Nephron (organoid): ENCODE measurements at regions not wholly inside any gene's neighbourhood (a gene's known extent, or its start where the extent isn't known, plus 50 kb on each side); places are given as distances from the start of the nearest gene placed in this dataset.

Experiments
- H3K27ac Mint-ChIP-seq, 3 experiments: 2 replicates each; pipeline ENCODE4 v1.8.0; 2020; ENCODE audit warnings: mixed read lengths in 3 of 3, mild to moderate bottlenecking in 2 of 3, moderate library complexity in 1 of 3
- H3K27me3 Mint-ChIP-seq: 2 replicates; pipeline ENCODE4 v1.8.0; 2021; ENCODE audit warnings: low read depth, mild to moderate bottlenecking, moderate library complexity, mixed read lengths
- H3K36me3 Mint-ChIP-seq: 2 replicates; pipeline ENCODE4 v1.8.0; 2020; ENCODE audit warnings: low read depth, mixed read lengths
- H3K4me1 Mint-ChIP-seq: 2 replicates; pipeline ENCODE4 v1.8.0; 2020; ENCODE audit warnings: mixed read lengths
- H3K4me3 Mint-ChIP-seq, 3 experiments: 2 replicates each; pipeline ENCODE4 v1.8.0; 2020; ENCODE audit warnings: mild to moderate bottlenecking in 3 of 3, mixed read lengths in 3 of 3, moderate library complexity in 2 of 3
- H3K9me3 Mint-ChIP-seq: 2 replicates; pipeline ENCODE4 v1.8.0; 2020; ENCODE audit warnings: mixed read lengths
- CTCF ChIP-seq, 3 experiments: fragments of 200-600 bp; sonication (generic); IDR thresholded peaks; one replicate each; pipeline ENCODE4 v1.5.0; 2021; ENCODE audit warnings: antibody characterized with exemption in 3 of 3; ENCODE audit not compliant: unreplicated experiment in 3 of 3

DNA sequence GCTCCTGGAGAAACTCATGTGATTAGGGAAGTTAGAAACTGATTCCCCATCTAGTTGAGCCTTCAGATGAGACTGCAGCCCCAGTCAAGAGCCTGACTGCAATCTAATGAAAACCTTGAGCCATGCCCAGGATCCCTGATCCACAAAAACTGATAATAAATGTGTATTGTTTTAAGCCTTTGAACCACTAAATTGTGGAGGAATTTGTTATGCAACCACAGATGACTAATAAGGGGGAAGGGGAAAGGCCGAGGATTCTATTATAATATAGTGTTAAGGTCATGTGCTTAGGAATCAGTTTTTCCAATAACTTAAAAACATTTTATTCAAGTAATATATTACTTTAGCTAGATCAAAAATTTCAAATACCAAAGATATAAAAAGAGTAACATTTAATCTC, 52.8 kb upstream of the USP25 start:
- H3K36me3 Mint-ChIP-seq: no peaks in the 10 kb centered on the region
- H3K27ac Mint-ChIP-seq: no peak overlapping the region
- no peaks in the 10 kb centered on the region for H3K27me3 Mint-ChIP-seq
- H3K4me1 Mint-ChIP-seq: no peaks in the 10 kb centered on the region
- no peaks in the 10 kb centered on the region for H3K9me3 Mint-ChIP-seq
- no peak overlapping the region for H3K4me3 Mint-ChIP-seq
- TF ChIP-seq CTCF (IDR thresholded peaks at IDR 0.05; ENCODE audit: unreplicated experiment in 3 of 3): no peak

DNA sequence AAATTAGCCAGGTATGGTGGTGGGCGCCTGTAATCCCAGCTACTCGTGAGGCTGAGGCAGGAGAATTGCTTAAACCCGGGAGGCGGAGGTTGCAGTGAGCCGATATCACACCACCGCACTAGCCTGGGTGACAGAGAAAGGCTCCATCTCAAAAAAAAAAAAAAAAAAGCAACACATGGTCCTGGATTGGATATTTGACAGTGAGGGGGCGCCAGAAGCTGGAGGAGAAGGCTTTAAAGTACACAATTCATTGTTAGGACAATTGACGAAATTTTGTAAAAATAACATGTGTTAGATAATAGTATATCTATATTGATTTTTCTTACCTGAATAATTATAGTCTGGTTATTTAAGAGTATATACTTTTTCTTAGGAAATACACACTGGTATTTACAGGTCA, 50.2 kb upstream of the USP25 start:
- Mint-ChIP-seq H3K27ac (no peak overlapping the region), H3K27me3 (no peaks in the 10 kb centered on the region), H3K36me3 (no peaks in the 10 kb centered on the region), H3K4me1 (no peaks in the 10 kb centered on the region), H3K9me3 (no peaks in the 10 kb centered on the region), H3K4me3 (no peak overlapping the region)
- no peak for TF ChIP-seq CTCF (IDR thresholded peaks at IDR 0.05; ENCODE audit: unreplicated experiment in 3 of 3)
